Ishikawa (cell line): ENCODE measurements at regions not wholly inside any gene's neighbourhood (a gene's known extent, or its start where the extent isn't known, plus 50 kb on each side); places are given as distances from the start of the nearest gene placed in this dataset.

Source experiments
- CEBPB ChIP-seq: IDR thresholded peaks from 2 replicates; pipeline ENCODE4 v1.6.1; 2012
- CREB1 ChIP-seq: IDR thresholded peaks from 2 replicates; pipeline ENCODE4 v1.6.1; 2012; ENCODE audit warnings: low read depth
- FOXM1 ChIP-seq: IDR thresholded peaks from 2 replicates; pipeline ENCODE4 v1.6.1; 2012; ENCODE audit warnings: low read depth, borderline replicate concordance
- TEAD4 ChIP-seq: IDR thresholded peaks from 2 replicates; pipeline ENCODE4 v1.6.1; 2012
- TF ChIP-seq, protein P1 (sequence below): IDR thresholded peaks from 2 replicates; pipeline ENCODE4 v1.6.1; 2012

GRCh38 chr9:63728287-63728686, 1556.7 kb downstream of the FOXD4L5 start:
- no peak for TF ChIP-seq CREB1
- TF ChIP-seq TEAD4 = no peak
- TF ChIP-seq CEBPB = no peak
- TF ChIP-seq, protein P1, sequence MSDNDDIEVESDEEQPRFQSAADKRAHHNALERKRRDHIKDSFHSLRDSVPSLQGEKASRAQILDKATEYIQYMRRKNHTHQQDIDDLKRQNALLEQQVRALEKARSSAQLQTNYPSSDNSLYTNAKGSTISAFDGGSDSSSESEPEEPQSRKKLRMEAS = no peak
- no peak for TF ChIP-seq FOXM1
